Endothelial cell of umbilical vein (primary cell): ENCODE measurements at regions not wholly inside any gene's neighbourhood (a gene's known extent, or its start where the extent isn't known, plus 50 kb on each side); places are given as distances from the start of the nearest gene placed in this dataset.

Experiments
- BruUV-seq: library from RNA; stranded (reverse); fragments of 400-500 nt; replicated peaks from 2 replicates; lab custom pipeline; 2021; lab: Mats Ljungman, UMichigan
- CTCF ChIA-PET: fragments of 300-600, 350-600 bp; sonication (Branson Sonifier 250); formaldehyde crosslinking; loops from one replicate; lab custom pipeline; 2021; ENCODE audit warnings: antibody characterized with exemption, inconsistent platforms; lab: Charles Lee
- POLR2A ChIA-PET: fragments of 300-600, 350-600 bp; sonication (Branson Sonifier 250); formaldehyde crosslinking; loops from one replicate; lab custom pipeline; 2021; ENCODE audit warnings: antibody characterized with exemption, inconsistent platforms; lab: Charles Lee
- DNase-seq: peaks from one replicate; pipeline ENCODE4 v3.0.0-alpha.2; 2011; ENCODE audit warnings: low read depth, low spot score
- FAIRE-seq: peaks from 2 replicates; lab custom pipeline; 2011; peaks lifted over from hg19 to GRCh38; lab: Jason Lieb, UNC
- H2AFZ ChIP-seq: 2 replicates; pipeline ENCODE4 v1.6.0; 2012; ENCODE audit warnings: low read depth, low read length, control low read depth, inconsistent platforms
- H3K27ac ChIP-seq: 2 replicates; pipeline ENCODE4 v1.5.1; 2011; ENCODE audit warnings: low read depth, mild to moderate bottlenecking, control low read depth, low read length, moderate library complexity; ENCODE audit not compliant: insufficient read depth
- H3K27me3 ChIP-seq, 2 experiments: 2 replicates each; pipeline versions ENCODE4 v1.6.0 to v1.6.1; 2011; ENCODE audit warnings: low read length in 2 of 2, mixed read lengths in 1 of 2; ENCODE audit not compliant: control insufficient read depth in 2 of 2, insufficient read depth in 2 of 2
- H3K36me3 ChIP-seq, 2 experiments: 2 replicates in 1 of 2; 3 replicates in 1 of 2; pipeline ENCODE4 v1.5.1; 2011; ENCODE audit warnings: low read length in 2 of 2, mild to moderate bottlenecking in 1 of 2, moderate library complexity in 1 of 2; ENCODE audit not compliant: control insufficient read depth in 2 of 2, insufficient read depth in 2 of 2; ENCODE audit errors: extremely low read depth in 1 of 2
- H3K4me1 ChIP-seq: 3 replicates; pipeline ENCODE4 v1.5.1; 2011; ENCODE audit warnings: mild to moderate bottlenecking, low read length; ENCODE audit not compliant: control insufficient read depth, insufficient read depth; ENCODE audit errors: extremely low read depth
- H3K4me2 ChIP-seq: 2 replicates; pipeline ENCODE4 v1.6.1; 2011; ENCODE audit warnings: low read length, control low read depth, mixed read lengths; ENCODE audit not compliant: insufficient read depth
- H3K4me3 ChIP-seq, 3 experiments: fragments of 200-600 bp in 1 of 3; sonication (generic), shearing (Covaris generic) in 1 of 3; replicated peaks in 1 of 3; 2 replicates each; pipeline ENCODE4 v1.5.1; 2011 to 2016; ENCODE audit warnings: control low read depth in 3 of 3, low read length in 3 of 3, mild to moderate bottlenecking in 2 of 3, inconsistent platforms in 1 of 3, low read depth in 1 of 3, moderate library complexity in 1 of 3; ENCODE audit not compliant: insufficient read depth in 1 of 3
- H3K79me2 ChIP-seq: 2 replicates; pipeline ENCODE4 v1.6.0; 2012; ENCODE audit warnings: low read length, inconsistent platforms; ENCODE audit not compliant: control insufficient read depth, insufficient read depth
- H3K9ac ChIP-seq: replicated peaks from 2 replicates; pipeline ENCODE3; 2011; ENCODE audit warnings: low read length, control low read depth; ENCODE audit not compliant: insufficient read depth; ENCODE audit errors: extremely low read depth
- H3K9me1 ChIP-seq: replicated peaks from 3 replicates; pipeline ENCODE4 v1.6.0; 2011; ENCODE audit warnings: mild to moderate bottlenecking, low read length; ENCODE audit not compliant: control insufficient read depth, insufficient read depth; ENCODE audit errors: extremely low read depth
- H3K9me3 ChIP-seq: replicated peaks from 2 replicates; pipeline ENCODE4 v1.5.1; 2012; ENCODE audit warnings: low read length, inconsistent platforms; ENCODE audit not compliant: control insufficient read depth, insufficient read depth
- H4K20me1 ChIP-seq: replicated peaks from 2 replicates; pipeline ENCODE3; 2011; ENCODE audit warnings: mild to moderate bottlenecking, low read length; ENCODE audit not compliant: control insufficient read depth, insufficient read depth; ENCODE audit errors: extremely low read depth
- EZH2 ChIP-seq: IDR thresholded peaks from 2 replicates; pipeline ENCODE4 v1.6.1; 2012; ENCODE audit warnings: borderline replicate concordance, low read depth, mild to moderate bottlenecking, moderate library complexity, low read length, inconsistent platforms; ENCODE audit not compliant: severe bottlenecking
- FOS ChIP-seq: IDR thresholded peaks from 2 replicates; pipeline ENCODE4 v1.6.1; 2011; ENCODE audit warnings: mild to moderate bottlenecking, low read length, moderate library complexity, borderline replicate concordance; ENCODE audit not compliant: insufficient read depth
- GATA2 ChIP-seq: IDR thresholded peaks from 2 replicates; pipeline ENCODE4 v1.7.0; 2011; ENCODE audit warnings: low read depth, mild to moderate bottlenecking, moderate library complexity, mixed read lengths, low read length; ENCODE audit not compliant: insufficient read length, insufficient read depth
- JUN ChIP-seq: IDR thresholded peaks from 2 replicates; pipeline ENCODE4 v1.6.1; 2011; ENCODE audit warnings: borderline replicate concordance, low read depth; ENCODE audit not compliant: insufficient read length, insufficient read depth
- MYC ChIP-seq: IDR thresholded peaks from one replicate; pipeline ENCODE4 v1.6.1; 2011; ENCODE audit warnings: mild to moderate bottlenecking, low read depth, low read length
- POLR2A ChIP-seq: IDR thresholded peaks from 2 replicates; pipeline ENCODE4 v1.6.1; 2012; ENCODE audit warnings: low read depth, mild to moderate bottlenecking, control low read depth, low read length
- POLR2AphosphoS5 ChIP-seq: IDR thresholded peaks from 2 replicates; pipeline ENCODE4 v1.6.1; 2012; ENCODE audit warnings: low read depth, mild to moderate bottlenecking, control low read depth, low read length, moderate library complexity; ENCODE audit not compliant: insufficient read depth
- dilution Hi-C: fragments of 300-500 bp; cut with MboI; formaldehyde crosslinking; loops from one replicate; pipeline ENCODE4 v1.15.0; 2019; ENCODE audit warnings: low sequenced_read_pairs; ENCODE audit not compliant: extremely low pct_ligation_motif_present
- intact Hi-C: fragments of 100-400 bp; cut with micrococcal nuclease; formaldehyde crosslinking; loops from one replicate; pipeline ENCODE4 v1.10.0; 2022
- TF ChIP-seq, protein P1 (sequence below): IDR thresholded peaks from 2 replicates; pipeline ENCODE4 v1.6.1; 2011; ENCODE audit not compliant: insufficient read depth, insufficient read length
- TF ChIP-seq, protein P2 (sequence below), 2 donors: IDR thresholded peaks; 1 replicate in 1 of 2; 2 replicates in 1 of 2; pipeline ENCODE4 v1.5.1; 2011; ENCODE audit warnings: low read length in 2 of 2, mild to moderate bottlenecking in 2 of 2, moderate library complexity in 2 of 2, control low read depth in 1 of 2, inconsistent platforms in 1 of 2, low read depth in 1 of 2; ENCODE audit not compliant: insufficient read depth in 1 of 2; ENCODE audit errors: extremely low read depth in 1 of 2

GRCh38 chr5:174844971-174845370 is 120.6 kb downstream of the MSX2 start:
- H3K79me2 ChIP-seq: no peaks in the 10 kb centered on the region
- no peaks in the 10 kb centered on the region for H3K27me3 ChIP-seq
- H3K9me1 ChIP-seq: no peaks in the 10 kb centered on the region
- CTCF ChIA-PET: no interaction called here
- no peak overlapping the region for H3K9ac ChIP-seq
- no peak overlapping the region for H2AFZ ChIP-seq
- H3K4me1 ChIP-seq: no peaks in the 10 kb centered on the region
- no peak overlapping the region for H3K4me2 ChIP-seq
- dilution Hi-C loops (no loop called here), intact Hi-C loops (no loop called here)
- FAIRE-seq (no peak), DNase-seq (no peak)
- TF ChIP-seq POLR2AphosphoS5: no peak
- TF ChIP-seq POLR2A: no peak
- no peak for TF ChIP-seq FOS
- TF ChIP-seq, protein P1, sequence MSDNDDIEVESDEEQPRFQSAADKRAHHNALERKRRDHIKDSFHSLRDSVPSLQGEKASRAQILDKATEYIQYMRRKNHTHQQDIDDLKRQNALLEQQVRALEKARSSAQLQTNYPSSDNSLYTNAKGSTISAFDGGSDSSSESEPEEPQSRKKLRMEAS: no peak
- no peak for TF ChIP-seq EZH2
- no peak for TF ChIP-seq GATA2
- no peak for TF ChIP-seq MYC
- TF ChIP-seq, protein P2, sequence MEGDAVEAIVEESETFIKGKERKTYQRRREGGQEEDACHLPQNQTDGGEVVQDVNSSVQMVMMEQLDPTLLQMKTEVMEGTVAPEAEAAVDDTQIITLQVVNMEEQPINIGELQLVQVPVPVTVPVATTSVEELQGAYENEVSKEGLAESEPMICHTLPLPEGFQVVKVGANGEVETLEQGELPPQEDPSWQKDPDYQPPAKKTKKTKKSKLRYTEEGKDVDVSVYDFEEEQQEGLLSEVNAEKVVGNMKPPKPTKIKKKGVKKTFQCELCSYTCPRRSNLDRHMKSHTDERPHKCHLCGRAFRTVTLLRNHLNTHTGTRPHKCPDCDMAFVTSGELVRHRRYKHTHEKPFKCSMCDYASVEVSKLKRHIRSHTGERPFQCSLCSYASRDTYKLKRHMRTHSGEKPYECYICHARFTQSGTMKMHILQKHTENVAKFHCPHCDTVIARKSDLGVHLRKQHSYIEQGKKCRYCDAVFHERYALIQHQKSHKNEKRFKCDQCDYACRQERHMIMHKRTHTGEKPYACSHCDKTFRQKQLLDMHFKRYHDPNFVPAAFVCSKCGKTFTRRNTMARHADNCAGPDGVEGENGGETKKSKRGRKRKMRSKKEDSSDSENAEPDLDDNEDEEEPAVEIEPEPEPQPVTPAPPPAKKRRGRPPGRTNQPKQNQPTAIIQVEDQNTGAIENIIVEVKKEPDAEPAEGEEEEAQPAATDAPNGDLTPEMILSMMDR (IDR thresholded peaks at IDR 0.05; ENCODE audit: extremely low read depth in 1 of 2, insufficient read depth in 1 of 2, low read depth in 1 of 2, low read length in 2 of 2): no peak
- no peak for TF ChIP-seq JUN
- no peaks in the 10 kb centered on the region for H4K20me1 ChIP-seq
- peaks cover 2% of the 10 kb centered on the region for H3K9me3 ChIP-seq
- H3K27ac ChIP-seq: no peak overlapping the region
- H3K4me3 ChIP-seq: no peak overlapping the region
- POLR2A ChIA-PET: no interaction called here
- no peaks in the 10 kb centered on the region for H3K36me3 ChIP-seq
- no TSS peak for BruUV-seq
